ENCODE measurements at regions not wholly inside any gene's neighbourhood (a gene's known extent, or its start where the extent isn't known, plus 50 kb on each side); places are given as distances from the start of the nearest gene placed in this dataset.
"Not testable (repeated sequence)": the region's sequence is repeated elsewhere in the genome, so short reads cannot be mapped to it uniquely, and the experiment has no call there.

GRCh38 chr6:88426005-88426404, 259.9 kb upstream of the CNR1 start:
- TF ChIP-seq EZH2 (IDR thresholded peaks at IDR 0.05; ENCODE audit: borderline replicate concordance, insufficient read depth, low read depth, low read length, poor library complexity, severe bottlenecking) (no peak), CTCF (IDR thresholded peaks at IDR 0.05) (no peak)
- no peaks in the 10 kb centered on the region for H3K4me1 Mint-ChIP-seq
- Histone ChIP-seq H3K4me2 (replicated peaks; ENCODE audit: low read depth, low read length, poor library complexity, severe bottlenecking) (no peak overlapping the region), H3K4me3 (ENCODE audit: control extremely low read depth in 1 of 5, extremely low read depth in 1 of 5, insufficient read depth in 1 of 5, low read depth in 2 of 5, low read length in 4 of 5) (no peak overlapping the region), H3K27ac (ENCODE audit: low read length in 2 of 2) (no peak overlapping the region), H4K20me1 (ENCODE audit: control insufficient read depth, insufficient read depth, low read length, poor library complexity, severe bottlenecking) (no peaks in the 10 kb centered on the region), H3K9me3 (ENCODE audit: control extremely low read depth in 1 of 3, control insufficient read depth in 2 of 3, insufficient read depth in 1 of 3, low read length in 2 of 3) (no peaks in the 10 kb centered on the region), H3K79me2 (ENCODE audit: control insufficient read depth, insufficient read depth, low read length) (no peaks in the 10 kb centered on the region), H3K9ac (ENCODE audit: low read length) (no peak overlapping the region), H3K27me3 (replicated peaks in 1 of 4; ENCODE audit: control extremely low read depth in 1 of 4, control insufficient read depth in 3 of 4, insufficient read depth in 4 of 4, low read length in 3 of 4) (no peaks in the 10 kb centered on the region), H3K4me1 (ENCODE audit: control insufficient read depth in 2 of 2, insufficient read depth in 2 of 2, low read length in 2 of 2) (no peaks in the 10 kb centered on the region), H2AFZ (ENCODE audit: insufficient read depth, low read depth, low read length, poor library complexity, severe bottlenecking) (no peak overlapping the region), H3K36me3 (replicated peaks in 1 of 2; ENCODE audit: control extremely low read depth in 1 of 2, control insufficient read depth in 1 of 2, extremely low read depth in 1 of 2, insufficient read depth in 2 of 2, low read length in 1 of 2) (no peaks in the 10 kb centered on the region)
- intact Hi-C loops (cut with micrococcal nuclease): no loop called here
- DNase-seq: no peak
- POLR2A ChIA-PET: no interaction called here
- H3K27ac Mint-ChIP-seq: no peak overlapping the region
- H3K27me3 Mint-ChIP-seq: peaks cover 7% of the 10 kb centered on the region
- H3K4me3 Mint-ChIP-seq: no peak overlapping the region
- WGBS (ENCODE audit: insufficient coverage): 100% methylated on average over 1 of the region's 2 CpGs
- no peak for ATAC-seq (ENCODE audit: low read depth)
- H3K9me3 Mint-ChIP-seq (ENCODE audit: insufficient read depth): no peaks in the 10 kb centered on the region
- CTCF ChIA-PET: no interaction called here

GRCh38 chr6:88422831-88423230, 256.7 kb upstream of the CNR1 start:
- no peak overlapping the region for H3K27ac Mint-ChIP-seq
- no peak overlapping the region for H3K4me2 ChIP-seq (replicated peaks; ENCODE audit: low read depth, low read length, poor library complexity, severe bottlenecking)
- H3K36me3 ChIP-seq (replicated peaks in 1 of 2; ENCODE audit: control extremely low read depth in 1 of 2, control insufficient read depth in 1 of 2, extremely low read depth in 1 of 2, insufficient read depth in 2 of 2, low read length in 1 of 2): no peaks in the 10 kb centered on the region
- ATAC-seq (ENCODE audit: low read depth) (no peak), DNase-seq (no peak)
- H3K4me3 ChIP-seq (ENCODE audit: control extremely low read depth in 1 of 5, extremely low read depth in 1 of 5, insufficient read depth in 1 of 5, low read depth in 2 of 5, low read length in 4 of 5): no peak overlapping the region
- no peaks in the 10 kb centered on the region for H4K20me1 ChIP-seq (ENCODE audit: control insufficient read depth, insufficient read depth, low read length, poor library complexity, severe bottlenecking)
- no peaks in the 10 kb centered on the region for H3K27me3 Mint-ChIP-seq
- POLR2A ChIA-PET: no interaction called here
- H3K27ac ChIP-seq (ENCODE audit: low read length in 2 of 2): no peak overlapping the region
- no peaks in the 10 kb centered on the region for H3K4me1 Mint-ChIP-seq
- H3K9me3 ChIP-seq (ENCODE audit: control extremely low read depth in 1 of 3, control insufficient read depth in 2 of 3, insufficient read depth in 1 of 3, low read length in 2 of 3): no peaks in the 10 kb centered on the region
- no peaks in the 10 kb centered on the region for H3K79me2 ChIP-seq (ENCODE audit: control insufficient read depth, insufficient read depth, low read length)
- H3K27me3 ChIP-seq (replicated peaks in 1 of 4; ENCODE audit: control extremely low read depth in 1 of 4, control insufficient read depth in 3 of 4, insufficient read depth in 4 of 4, low read length in 3 of 4): no peaks in the 10 kb centered on the region
- H3K4me3 Mint-ChIP-seq: no peak overlapping the region
- H3K9me3 Mint-ChIP-seq (ENCODE audit: insufficient read depth): no peaks in the 10 kb centered on the region
- no peak overlapping the region for H3K9ac ChIP-seq (ENCODE audit: low read length)
- H2AFZ ChIP-seq (ENCODE audit: insufficient read depth, low read depth, low read length, poor library complexity, severe bottlenecking): no peak overlapping the region
- TF ChIP-seq EZH2 (IDR thresholded peaks at IDR 0.05; ENCODE audit: borderline replicate concordance, insufficient read depth, low read depth, low read length, poor library complexity, severe bottlenecking) (no peak), CTCF (IDR thresholded peaks at IDR 0.05) (no peak)
- intact Hi-C loops (cut with micrococcal nuclease): no loop called here
- 97% methylated on average over 5 of the region's 8 CpGs for WGBS (ENCODE audit: insufficient coverage)
- no peaks in the 10 kb centered on the region for H3K4me1 ChIP-seq (ENCODE audit: control insufficient read depth in 2 of 2, insufficient read depth in 2 of 2, low read length in 2 of 2)
- CTCF ChIA-PET: no interaction called here

- H3K36me3 ChIP-seq (replicated peaks in 1 of 2; ENCODE audit: control extremely low read depth in 1 of 2, control insufficient read depth in 1 of 2, extremely low read depth in 1 of 2, insufficient read depth in 2 of 2, low read length in 1 of 2); POLR2A ChIA-PET; H3K9me3 ChIP-seq (ENCODE audit: control extremely low read depth in 1 of 3, control insufficient read depth in 2 of 3, insufficient read depth in 1 of 3, low read length in 2 of 3); H3K9me3 Mint-ChIP-seq (ENCODE audit: insufficient read depth); H3K4me1 ChIP-seq (ENCODE audit: control insufficient read depth in 2 of 2, insufficient read depth in 2 of 2, low read length in 2 of 2); H3K9ac ChIP-seq (ENCODE audit: low read length); H3K27me3 ChIP-seq (replicated peaks in 1 of 4; ENCODE audit: control extremely low read depth in 1 of 4, control insufficient read depth in 3 of 4, insufficient read depth in 4 of 4, low read length in 3 of 4); H3K27me3 Mint-ChIP-seq; H3K4me3 ChIP-seq (ENCODE audit: control extremely low read depth in 1 of 5, extremely low read depth in 1 of 5, insufficient read depth in 1 of 5, low read depth in 2 of 5, low read length in 4 of 5); H3K79me2 ChIP-seq (ENCODE audit: control insufficient read depth, insufficient read depth, low read length); intact Hi-C loops (cut with micrococcal nuclease); H3K4me2 ChIP-seq (replicated peaks; ENCODE audit: low read depth, low read length, poor library complexity, severe bottlenecking); ATAC-seq (ENCODE audit: low read depth); H4K20me1 ChIP-seq (ENCODE audit: control insufficient read depth, insufficient read depth, low read length, poor library complexity, severe bottlenecking); H3K27ac ChIP-seq (ENCODE audit: low read length in 2 of 2); H3K4me1 Mint-ChIP-seq; H2AFZ ChIP-seq (ENCODE audit: insufficient read depth, low read depth, low read length, poor library complexity, severe bottlenecking); DNase-seq; H3K27ac Mint-ChIP-seq; H3K4me3 Mint-ChIP-seq; CTCF ChIA-PET: not testable (repeated sequence)
- WGBS (ENCODE audit: insufficient coverage): 100% methylated on average over 7 of the region's 21 CpGs
Observed at GRCh38 chr6:88420967-88421488, 254.9 kb upstream of the CNR1 start.

Data from B cell (primary cell).